HG03159 (cell line): ENCODE measurements at regions not wholly inside any gene's neighbourhood (a gene's known extent, or its start where the extent isn't known, plus 50 kb on each side); places are given as distances from the start of the nearest gene placed in this dataset.
"Not testable (repeated sequence)": the region's sequence is repeated elsewhere in the genome, so short reads cannot be mapped to it uniquely, and the experiment has no call there.

Experiments
- ATAC-seq: cut with Tn5 transposase; IDR thresholded peaks from one replicate; pipeline ENCODE4 v1.9.1; 2021; ENCODE audit warnings: mild to moderate bottlenecking, moderate library complexity; ENCODE audit not compliant: unreplicated experiment

GRCh38 chr5:118554241-118554640 lies 434.1 kb downstream of the DTWD2 start:
- no peak for ATAC-seq

GRCh38 chr5:118553662-118554061 lies 434.7 kb downstream of the DTWD2 start:
- ATAC-seq: no peak

GRCh38 chr5:118552731-118553360 lies 435.5 kb downstream of the DTWD2 start:
- no peak for ATAC-seq

- no peak for ATAC-seq
Measured at GRCh38 chr5:118552146-118552545, 436.2 kb downstream of the DTWD2 start.

GRCh38 chr5:118551716-118552115 lies 436.6 kb downstream of the DTWD2 start:
- ATAC-seq: no peak

DNA sequence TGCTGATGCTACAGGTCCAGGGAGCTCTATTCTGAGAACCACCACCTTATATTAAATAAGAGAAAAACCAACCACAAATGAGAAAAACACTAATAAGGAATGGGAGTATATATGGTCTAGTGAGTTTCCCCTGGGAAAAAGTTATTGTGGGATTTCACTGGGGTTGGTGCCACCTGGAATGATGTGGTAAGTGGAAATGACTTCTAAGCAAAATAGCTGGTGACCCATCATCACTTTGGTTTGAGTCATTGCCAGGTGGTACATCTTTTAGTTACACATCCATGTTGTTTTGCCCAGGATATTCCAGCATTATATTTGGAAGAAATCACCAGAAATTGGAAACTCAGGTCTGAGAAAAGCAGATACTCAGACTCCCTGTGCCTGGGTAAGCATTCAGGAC lies 437.3 kb downstream of the DTWD2 start:
- no peak for ATAC-seq

- ATAC-seq: no peak
Measured at GRCh38 chr5:118548761-118549720, 439.3 kb downstream of the DTWD2 start.

DNA sequence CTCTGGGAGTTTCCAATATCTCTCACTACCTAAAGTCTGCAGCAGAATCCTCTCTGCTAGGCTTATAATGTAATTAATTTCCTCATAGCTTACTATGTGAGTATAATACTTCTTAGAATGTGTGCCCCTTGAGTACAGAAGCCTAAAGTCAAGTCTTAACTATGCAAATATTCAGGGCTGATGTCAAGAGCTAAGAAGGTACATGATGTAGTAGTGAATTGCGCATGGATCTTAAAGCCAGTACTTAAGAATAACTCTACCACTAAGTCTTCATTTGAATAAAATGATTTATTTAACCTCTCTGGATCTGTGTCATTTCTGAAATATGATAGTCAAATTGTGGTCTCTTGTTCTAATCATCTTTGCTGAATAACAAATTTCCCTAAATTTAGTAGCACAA lies 442.9 kb downstream of the DTWD2 start:
- ATAC-seq: no peak

DNA sequence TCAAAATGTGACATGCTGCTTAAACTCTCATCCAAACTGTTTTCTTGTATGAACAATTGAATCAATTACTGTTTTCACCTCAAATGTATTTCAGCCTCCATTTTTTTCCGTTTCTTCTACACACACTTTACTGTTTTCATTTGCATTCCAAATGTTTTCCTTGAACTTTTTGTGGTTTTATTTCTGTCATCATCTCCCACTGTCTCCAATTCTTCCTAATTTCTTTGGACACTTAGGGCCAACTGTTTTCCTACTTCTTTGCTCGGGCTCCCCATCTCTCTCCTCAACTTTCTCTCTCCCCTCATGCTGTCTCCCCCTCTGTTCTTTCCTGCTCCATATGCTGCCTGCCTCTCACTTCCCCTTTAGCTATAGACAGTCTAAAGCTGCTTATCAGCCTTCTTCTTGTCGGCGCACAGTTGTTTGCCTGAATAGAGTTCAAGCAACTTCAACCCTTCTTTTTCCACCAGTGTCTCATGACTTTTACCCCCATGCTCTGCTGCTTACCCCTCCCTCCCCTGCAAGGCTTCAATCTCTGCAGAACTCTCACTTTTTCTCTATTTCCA lies 443.4 kb downstream of the DTWD2 start:
- ATAC-seq: no peak

DNA sequence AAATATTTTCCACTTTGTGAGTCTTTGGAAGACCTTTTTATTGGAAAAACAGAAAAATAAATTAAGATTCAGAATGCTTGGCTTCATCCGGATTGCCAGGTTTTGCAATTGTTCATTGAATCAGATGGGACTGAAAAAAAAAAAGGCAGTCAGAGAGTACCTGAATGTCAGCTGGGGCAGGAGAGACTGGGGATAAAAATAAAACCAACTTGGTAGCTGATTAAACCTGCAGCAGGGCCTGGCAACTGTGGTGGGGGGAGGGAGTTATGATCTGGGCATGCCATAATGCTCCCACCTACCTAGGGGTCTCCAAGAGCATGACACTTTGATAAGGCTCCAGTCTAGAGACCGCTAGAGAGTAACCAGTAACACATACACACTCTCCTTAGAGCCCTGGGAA lies 454.4 kb downstream of the DTWD2 start:
- no peak for ATAC-seq

DNA sequence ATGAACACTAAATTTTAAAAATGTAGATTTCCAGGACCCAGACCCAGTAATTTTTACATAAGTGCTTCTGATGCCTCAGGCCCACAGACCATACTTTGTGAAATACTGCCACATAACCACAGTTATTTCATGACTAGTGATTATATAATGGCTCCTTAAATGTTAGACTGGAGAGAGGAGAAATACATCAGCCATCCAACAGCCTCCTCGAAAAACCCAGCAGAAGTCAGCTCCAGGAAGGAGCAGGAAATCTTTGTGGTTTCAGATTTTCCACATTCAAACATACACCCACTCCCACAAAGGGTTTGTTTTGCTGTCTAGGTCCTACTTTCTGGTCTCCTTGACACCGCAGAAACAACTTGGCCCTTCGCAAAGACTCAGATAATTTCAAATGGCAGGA lies 455.2 kb downstream of the DTWD2 start:
- no peak for ATAC-seq

- no peak for ATAC-seq
Measured at GRCh38 chr5:118531276-118531675, 457.1 kb downstream of the DTWD2 start.

GRCh38 chr5:118529361-118530144 lies 458.8 kb downstream of the DTWD2 start:
- ATAC-seq: no peak

DNA sequence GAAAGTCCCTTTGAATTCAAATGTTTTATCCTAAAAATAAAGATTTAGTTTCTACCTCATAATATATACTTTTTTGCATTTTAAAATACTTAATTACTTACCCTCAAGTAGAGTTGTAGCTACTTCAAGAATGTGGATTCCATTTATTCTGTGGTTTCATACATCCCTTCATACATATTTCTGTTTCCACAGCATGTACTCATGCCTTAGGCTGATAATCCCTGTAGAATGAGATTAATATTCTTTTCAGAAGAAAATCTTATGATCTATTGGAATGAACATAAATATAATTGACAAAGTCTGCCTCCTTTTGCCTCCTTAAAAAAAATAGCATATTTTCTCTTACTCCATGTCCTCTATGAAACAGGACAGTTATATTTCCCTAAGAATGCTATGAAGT lies 465.7 kb downstream of the DTWD2 start:
- ATAC-seq: no peak

GRCh38 chr5:118520771-118521415 lies 467.5 kb downstream of the DTWD2 start:
- no peak for ATAC-seq

- ATAC-seq: no peak
Measured at GRCh38 chr5:118519466-118519865, 468.9 kb downstream of the DTWD2 start.

DNA sequence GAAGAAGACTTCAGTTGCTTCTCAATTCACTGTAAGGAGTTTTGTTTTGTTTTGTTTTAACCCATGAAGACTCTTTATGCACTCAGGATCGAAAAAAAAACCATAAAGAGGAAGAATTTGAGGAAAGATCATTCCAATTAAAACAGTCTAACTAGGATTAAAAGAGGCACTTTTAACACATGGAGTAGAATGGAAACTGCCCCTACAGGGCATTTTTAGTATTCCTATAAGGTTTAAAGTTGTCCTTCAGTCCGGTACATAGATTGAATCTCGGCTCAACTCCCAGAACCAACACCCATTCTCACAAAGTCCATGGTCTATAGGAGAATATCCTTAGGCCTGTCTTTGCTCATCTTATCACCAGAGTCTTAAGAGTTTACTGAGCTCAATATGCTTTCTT lies 469.6 kb downstream of the DTWD2 start:
- no peak for ATAC-seq

GRCh38 chr5:118511846-118512245 lies 476.5 kb downstream of the DTWD2 start:
- no peak for ATAC-seq

DNA sequence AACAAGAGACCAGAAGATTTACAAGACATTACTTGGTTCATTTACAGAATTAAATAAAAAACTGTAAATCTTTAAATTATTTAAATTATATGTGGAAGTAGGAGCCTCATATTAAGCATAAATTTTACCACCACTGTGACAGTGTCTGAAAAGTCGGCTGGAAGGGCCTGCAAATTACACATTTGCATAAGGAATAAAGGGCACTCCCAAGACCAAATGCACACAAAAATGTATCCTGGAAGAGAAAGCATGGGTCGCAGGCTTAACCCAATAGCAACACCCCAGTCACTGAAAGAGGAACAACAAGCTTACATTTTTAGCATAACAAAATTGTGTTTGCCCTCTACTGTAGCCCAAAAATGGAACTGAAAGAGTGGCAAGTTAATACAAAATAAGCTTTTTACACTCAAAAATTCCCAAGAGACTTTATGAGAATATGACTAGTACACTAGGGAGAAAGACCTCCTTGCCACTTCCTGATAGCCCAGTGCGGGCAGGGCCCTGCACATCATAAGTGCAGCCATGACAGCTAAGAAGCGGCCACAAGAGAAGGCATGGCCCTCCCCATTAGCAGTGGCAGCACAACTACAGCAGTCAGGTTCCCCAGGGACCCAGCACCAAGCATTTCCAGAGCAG lies 482.0 kb downstream of the DTWD2 start:
- peak; percentile 87 for ATAC-seq

GRCh38 chr5:118502232-118502631 lies 486.1 kb downstream of the DTWD2 start:
- not testable (repeated sequence) for ATAC-seq
